22Rv1 (cell line): ENCODE measurements at regions not wholly inside any gene's neighbourhood (a gene's known extent, or its start where the extent isn't known, plus 50 kb on each side); places are given as distances from the start of the nearest gene placed in this dataset.

Source experiments
- H3K27ac ChIP-seq: fragments of 450-650 bp; 2 replicates; pipeline ENCODE4 v1.5.1; 2017
- CTCF ChIP-seq: fragments of 450-650 bp; IDR thresholded peaks from 2 replicates; pipeline ENCODE4 v1.5.1; 2017; ENCODE audit warnings: mild to moderate bottlenecking
- ZFX ChIP-seq: fragments of 450-650 bp; IDR thresholded peaks from 2 replicates; pipeline ENCODE4 v1.6.1; 2017; ENCODE audit warnings: antibody characterized with exemption, borderline replicate concordance

GRCh38 chrX:8413279-8413678, 51.4 kb upstream of the VCX3B start:
- no peak overlapping the region for H3K27ac ChIP-seq
- no peak for TF ChIP-seq ZFX
- no peak for TF ChIP-seq CTCF
